NCI-H2171 (cell line): ENCODE measurements at regions not wholly inside any gene's neighbourhood (a gene's known extent, or its start where the extent isn't known, plus 50 kb on each side); places are given as distances from the start of the nearest gene placed in this dataset.
"Not testable (repeated sequence)": the region's sequence is repeated elsewhere in the genome, so short reads cannot be mapped to it uniquely, and the experiment has no call there.

ENCODE experiments used
- DNase-seq: peaks from one replicate; lab custom pipeline; 2025; lab: John Stamatoyannopoulos, UW

DNA sequence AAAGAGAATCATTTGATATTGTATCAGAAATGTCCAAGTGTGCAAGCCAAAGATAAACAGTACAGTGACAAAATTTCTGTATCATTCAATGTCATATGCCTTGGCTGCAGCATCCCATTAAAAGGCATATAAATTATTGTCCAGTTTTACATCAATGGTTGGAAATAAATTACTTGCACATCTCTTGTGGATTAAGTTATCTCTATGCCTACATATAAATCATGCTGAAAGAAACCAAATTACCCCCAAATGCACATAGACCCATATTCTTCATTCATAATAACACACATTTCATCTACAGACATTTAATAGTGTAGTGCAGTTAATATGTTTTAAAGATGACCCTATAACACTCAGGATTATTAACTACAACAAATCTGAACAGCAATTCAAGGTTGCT lies 1415.7 kb upstream of the PCDH9 start:
- DNase-seq = no peak

GRCh38 chr13:68644611-68645010 lies 1414.5 kb upstream of the PCDH9 start:
- no peak for DNase-seq

DNA sequence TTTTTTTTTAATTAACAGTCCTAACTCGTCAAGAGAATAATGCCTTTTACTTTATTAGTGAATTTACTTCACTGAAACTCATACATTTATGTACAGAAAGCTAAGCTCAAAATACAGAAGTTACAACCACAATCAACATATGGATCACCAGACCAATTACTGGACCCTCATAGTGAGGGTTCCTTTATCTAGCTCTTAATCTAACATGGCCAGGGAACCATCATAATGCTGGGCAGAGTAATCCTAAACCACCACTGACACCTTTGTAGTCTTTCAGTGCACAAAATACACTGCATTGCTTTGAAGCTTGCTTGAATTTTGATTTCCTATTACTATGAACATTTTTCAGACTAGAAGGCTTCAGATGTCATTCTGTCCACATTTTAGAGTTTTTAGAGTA lies 1406.6 kb upstream of the PCDH9 start:
- DNase-seq = no peak

GRCh38 chr13:68628994-68629393 lies 1398.9 kb upstream of the PCDH9 start:
- no peak for DNase-seq

DNA sequence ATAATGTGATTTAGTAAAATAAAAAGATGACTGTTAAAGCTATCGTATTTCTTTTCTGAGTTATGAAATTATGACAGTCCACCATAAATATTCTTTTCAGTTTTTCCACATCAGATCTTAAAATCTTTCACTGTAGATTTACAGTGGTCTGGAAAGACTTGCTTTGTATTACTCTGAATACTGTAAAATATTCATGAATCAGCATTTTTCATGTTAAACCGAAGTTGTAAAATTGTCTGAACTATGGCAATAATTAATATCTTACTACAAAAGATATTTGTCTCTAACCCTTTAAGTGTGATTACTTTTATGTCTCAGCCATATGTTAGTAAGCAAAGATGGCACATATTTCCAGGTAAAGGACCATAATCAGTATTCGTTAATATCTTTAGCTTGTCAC lies 1397.2 kb upstream of the PCDH9 start:
- no peak for DNase-seq

- no peak for DNase-seq
Observed at GRCh38 chr13:68616600-68617222, 1386.6 kb upstream of the PCDH9 start.

GRCh38 chr13:68609661-68610060 lies 1379.5 kb upstream of the PCDH9 start:
- DNase-seq = no peak

GRCh38 chr13:68608147-68608546 lies 1378.0 kb upstream of the PCDH9 start:
- DNase-seq = no peak

DNA sequence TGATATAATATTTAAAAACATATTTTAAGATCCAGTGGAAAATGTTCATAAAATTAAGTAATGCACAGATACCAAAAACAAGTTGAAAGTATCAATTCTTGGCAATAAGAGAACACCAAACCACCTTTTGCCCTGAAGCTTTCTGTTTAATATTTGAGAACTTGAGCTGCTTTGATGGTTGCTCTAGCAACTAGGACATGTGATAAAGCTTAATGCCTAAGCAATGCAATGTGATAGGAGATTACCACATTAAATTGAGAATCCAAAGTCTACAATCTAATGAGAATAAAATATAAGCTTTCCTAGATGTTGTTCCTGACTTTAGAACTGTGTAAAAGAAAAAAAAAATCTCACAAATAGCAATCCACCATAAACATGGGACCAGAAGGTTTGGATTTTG lies 1367.5 kb upstream of the PCDH9 start:
- no peak for DNase-seq

GRCh38 chr13:68588623-68589022 lies 1358.5 kb upstream of the PCDH9 start:
- DNase-seq = no peak

GRCh38 chr13:68584776-68585175 lies 1354.6 kb upstream of the PCDH9 start:
- no peak for DNase-seq

DNA sequence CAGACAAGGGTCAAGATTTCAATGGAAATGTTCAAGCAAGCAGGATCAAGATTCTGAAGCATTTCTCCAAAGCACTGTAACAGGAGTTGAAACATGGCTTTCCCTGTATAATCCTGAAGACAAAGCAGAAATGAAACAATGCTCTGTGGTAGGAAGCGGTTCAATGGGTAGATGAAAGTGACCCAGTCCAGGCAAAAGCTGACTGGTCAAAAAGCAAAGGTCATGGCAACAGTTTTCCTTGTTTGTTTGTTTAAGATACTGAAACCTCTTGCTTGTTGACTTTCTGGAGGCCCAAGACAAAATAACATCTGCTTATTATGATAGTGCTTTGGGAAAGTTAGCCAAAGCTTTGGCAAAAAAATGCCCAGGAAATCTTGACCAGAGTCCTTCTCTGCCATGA lies 1343.9 kb upstream of the PCDH9 start:
- DNase-seq = no peak

GRCh38 chr13:68551701-68552522 lies 1321.8 kb upstream of the PCDH9 start:
- DNase-seq = no peak

- no peak for DNase-seq
Observed at GRCh38 chr13:68550330-68550729, 1320.2 kb upstream of the PCDH9 start.

DNA sequence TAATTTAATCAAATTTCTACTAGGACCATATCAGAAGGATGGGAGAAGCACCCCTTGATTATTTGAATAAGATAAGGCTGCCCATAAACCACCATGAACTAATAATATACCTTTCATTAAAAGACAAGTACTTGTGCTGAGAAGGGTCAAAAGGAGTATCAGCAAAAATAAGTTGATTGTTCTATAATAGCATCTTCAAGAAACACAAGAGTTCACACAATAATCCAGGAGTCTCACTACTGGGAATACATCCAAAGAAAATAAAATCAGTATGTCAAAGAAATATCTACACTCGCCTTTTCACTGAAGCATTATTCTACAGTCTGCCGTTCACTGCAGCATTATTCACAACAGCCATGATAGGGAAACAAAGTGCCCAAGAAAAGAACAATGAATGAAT lies 1310.1 kb upstream of the PCDH9 start:
- DNase-seq = no peak

- no peak for DNase-seq
Observed at GRCh38 chr13:68535329-68535728, 1305.2 kb upstream of the PCDH9 start.

DNA sequence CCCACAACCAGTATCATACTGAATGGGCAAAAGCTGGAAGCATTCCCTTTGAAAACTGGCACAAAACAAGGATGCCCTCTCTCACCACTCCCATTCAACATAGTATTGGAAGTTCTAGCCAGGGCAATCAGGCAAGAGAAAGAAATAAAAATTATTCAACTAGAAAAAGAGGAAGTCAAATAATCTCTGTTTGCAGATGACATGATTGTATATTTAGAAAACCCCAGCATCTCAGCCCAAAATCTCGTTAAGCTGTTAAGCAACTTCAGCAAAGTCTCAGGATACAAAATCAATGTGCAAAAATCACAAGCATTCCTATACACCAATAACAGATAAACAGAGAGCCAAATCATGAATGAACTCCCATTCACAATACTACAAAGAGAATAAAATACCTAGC lies 1297.0 kb upstream of the PCDH9 start:
- DNase-seq = not testable (repeated sequence)

GRCh38 chr13:68523838-68524424 lies 1293.8 kb upstream of the PCDH9 start:
- DNase-seq = no peak

DNA sequence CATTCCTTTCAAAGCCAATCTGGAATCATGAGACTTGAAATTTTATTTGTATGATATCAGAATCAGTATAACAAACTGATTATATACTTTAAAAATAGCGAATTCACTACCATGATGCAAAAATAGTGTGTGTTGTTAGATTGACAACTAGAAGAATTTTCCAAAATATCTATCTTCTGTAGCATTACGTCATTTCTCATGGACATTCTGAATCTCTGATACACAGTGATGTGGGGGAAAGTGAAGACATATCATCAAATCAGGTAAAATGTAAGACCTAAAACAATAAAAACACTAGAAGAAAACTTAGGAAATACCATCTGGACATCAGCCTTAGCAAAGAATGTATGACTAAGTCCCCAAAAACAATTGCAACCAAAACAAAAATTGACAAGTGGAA lies 1292.0 kb upstream of the PCDH9 start:
- DNase-seq = no peak

DNA sequence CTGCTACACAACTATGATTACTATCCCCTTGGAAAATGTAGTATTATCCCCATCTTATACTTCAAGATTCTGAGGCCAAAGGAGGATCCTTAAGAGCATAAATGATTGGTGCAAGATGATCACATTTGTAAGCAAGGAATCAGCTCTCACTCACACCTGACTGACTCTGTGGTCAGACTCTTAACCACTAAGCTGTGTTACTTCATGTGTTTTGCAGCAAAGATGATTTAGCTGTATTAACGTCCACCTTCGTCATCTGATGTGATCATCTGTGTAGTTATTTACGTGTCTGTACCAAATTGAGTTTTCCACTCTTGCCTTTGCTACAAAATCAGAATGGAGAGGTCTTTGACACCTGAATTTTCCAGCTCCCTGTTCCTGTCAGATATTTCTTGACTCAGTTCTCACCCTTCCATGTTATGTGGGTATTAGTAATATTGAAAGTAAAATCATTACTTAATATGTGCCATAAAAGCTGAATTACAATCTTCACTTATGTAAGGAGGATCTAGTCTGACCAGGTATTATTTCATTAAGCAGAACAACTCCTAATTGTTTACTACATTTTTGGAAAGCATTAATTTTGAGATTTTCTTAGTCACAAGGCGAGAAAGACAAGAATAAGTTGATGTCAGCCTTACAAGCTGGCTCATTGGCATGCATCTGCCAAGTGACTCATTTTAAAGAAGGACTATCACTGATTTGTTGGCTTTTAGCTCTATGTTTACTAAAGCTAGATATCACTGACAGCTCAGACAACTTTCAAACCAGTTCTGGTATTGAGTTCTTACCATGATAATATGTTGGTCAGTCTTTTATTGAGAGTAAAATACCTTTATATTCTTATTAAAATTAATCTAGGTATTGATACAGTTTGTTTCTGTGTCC lies 1279.8 kb upstream of the PCDH9 start:
- no peak for DNase-seq

DNA sequence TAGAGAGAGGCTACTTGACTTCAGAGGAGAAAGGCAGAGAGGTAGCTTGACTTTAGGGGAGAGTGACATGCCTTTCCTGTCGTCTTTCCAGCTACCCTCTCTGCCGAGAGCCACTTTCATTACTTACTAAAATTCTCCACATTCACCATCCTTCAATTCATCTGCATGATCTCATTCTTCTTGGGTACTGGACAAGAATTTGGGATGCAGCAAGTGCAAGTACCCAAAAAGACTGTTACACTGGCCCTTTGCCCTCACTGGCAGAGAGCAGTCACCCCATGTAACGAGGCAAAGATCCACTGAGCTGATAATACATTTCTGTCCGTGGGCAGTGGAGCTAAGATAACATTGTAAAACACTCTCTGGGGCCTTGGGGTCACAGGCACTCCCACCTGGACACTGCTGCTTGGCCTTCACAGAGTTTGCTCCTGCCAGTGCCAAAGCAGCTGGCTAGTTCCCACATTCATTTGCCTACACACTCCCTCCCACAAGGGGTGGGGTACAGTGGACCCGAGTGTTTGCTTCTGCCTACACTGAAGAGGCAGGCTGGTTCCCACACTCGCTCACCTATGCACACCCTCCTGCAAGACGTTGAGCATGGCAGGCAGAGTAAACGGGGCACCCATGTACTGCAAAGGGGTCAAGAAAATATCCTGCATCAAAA lies 1276.9 kb upstream of the PCDH9 start:
- no peak for DNase-seq

- DNase-seq = no peak
Observed at GRCh38 chr13:68490594-68490993, 1260.5 kb upstream of the PCDH9 start.
